HepG2 (cell line): ENCODE measurements at regions not wholly inside any gene's neighbourhood (a gene's known extent, or its start where the extent isn't known, plus 50 kb on each side); places are given as distances from the start of the nearest gene placed in this dataset.

Experiments
- ATAC-seq: fragments of 200-7000 bp; cut with Tn5 transposase; 3 replicates; pipeline ENCODE4 v1.9.1; 2020; ENCODE audit warnings: mild to moderate bottlenecking, moderate library complexity
- BruUV-seq: library from RNA; stranded (reverse); fragments of 400-500 nt; replicated peaks from 2 replicates; lab custom pipeline; 2021; lab: Mats Ljungman, UMichigan
- CTCF ChIA-PET: fragments of 300-600 bp; formaldehyde crosslinking; extraction: SDS; loops from one replicate; lab custom pipeline; 2021; ENCODE audit warnings: low total read pairs, inconsistent platforms, low intra/inter-chr PET ratio; lab: Yijun Ruan, JAX
- POLR2A ChIA-PET: fragments of 350-600 bp; sonication (Branson Sonifier 250); formaldehyde crosslinking; loops from one replicate; lab custom pipeline; 2020; ENCODE audit warnings: antibody characterized with exemption, inconsistent platforms; lab: Yijun Ruan, JAX
- DNase-seq: peaks from one replicate; pipeline ENCODE4 v3.0.0-alpha.2; 2015; ENCODE audit warnings: low spot score
- FAIRE-seq: peaks from 3 replicates; lab custom pipeline; 2011; peaks lifted over from hg19 to GRCh38; lab: Jason Lieb, UNC
- H2AFZ ChIP-seq: one replicate; pipeline ENCODE4 v1.6.1; 2011; ENCODE audit warnings: low read length, inconsistent platforms
- H3K27ac ChIP-seq: fragments of 300-600 bp; 3 replicates; pipeline ENCODE4 v1.8.0; 2011; ENCODE audit warnings: mixed run types, mild to moderate bottlenecking, mixed read lengths, low read length, inconsistent platforms; ENCODE audit not compliant: insufficient read depth; ENCODE audit errors: extremely low read length
- H3K27me3 ChIP-seq, 2 experiments: fragments of 200-600 bp in 1 of 2; 2 replicates in 1 of 2; 3 replicates in 1 of 2; pipeline versions ENCODE4 v1.6.0 to v1.8.0; 2011; ENCODE audit warnings: low read length in 2 of 2, mild to moderate bottlenecking in 2 of 2, moderate library complexity in 2 of 2, inconsistent platforms in 1 of 2; ENCODE audit not compliant: insufficient read depth in 2 of 2, control insufficient read depth in 1 of 2
- H3K36me3 ChIP-seq, 2 experiments: fragments of 200-600 bp in 1 of 2; replicated peaks in 1 of 2; 2 replicates in 1 of 2; 3 replicates in 1 of 2; pipeline versions ENCODE4 v1.5.1 to v1.8.0; 2011; ENCODE audit warnings: low read length in 2 of 2, inconsistent platforms in 1 of 2; ENCODE audit not compliant: insufficient read depth in 2 of 2, control insufficient read depth in 1 of 2
- H3K4me1 ChIP-seq: 2 replicates; pipeline ENCODE4 v1.5.1; 2012; ENCODE audit warnings: low read length, inconsistent platforms; ENCODE audit not compliant: insufficient read depth
- H3K4me2 ChIP-seq: 2 replicates; pipeline ENCODE4 v1.6.0; 2011; ENCODE audit warnings: low read depth, low read length, inconsistent platforms
- H3K4me3 ChIP-seq, 3 experiments: fragments of 200-600 bp in 1 of 3; sonication (generic), shearing (Covaris generic) in 1 of 3; replicated peaks in 1 of 3; 2 replicates each; pipeline ENCODE4 v1.5.1; 2011 to 2016; ENCODE audit warnings: low read length in 3 of 3, inconsistent platforms in 2 of 3, low read depth in 2 of 3, mild to moderate bottlenecking in 2 of 3, control low read depth in 1 of 3, mixed read lengths in 1 of 3; ENCODE audit not compliant: insufficient read depth in 1 of 3
- H3K79me2 ChIP-seq: one replicate; pipeline ENCODE4 v1.6.1; 2011; ENCODE audit warnings: low read length, inconsistent platforms; ENCODE audit not compliant: insufficient read depth
- H3K9ac ChIP-seq: 2 replicates; pipeline ENCODE4 v1.6.0; 2011; ENCODE audit warnings: mild to moderate bottlenecking, low read depth, low read length, inconsistent platforms; ENCODE audit not compliant: insufficient read depth
- H3K9me3 ChIP-seq: 2 replicates; pipeline ENCODE4 v1.5.1; 2012; ENCODE audit warnings: mild to moderate bottlenecking, low read length
- H4K20me1 ChIP-seq: 2 replicates; pipeline ENCODE4 v1.6.0; 2011; ENCODE audit warnings: inconsistent platforms, mild to moderate bottlenecking, low read length, moderate library complexity; ENCODE audit not compliant: insufficient read depth
- ADNP ChIP-seq: sonication (generic); formaldehyde crosslinking; IDR thresholded peaks from 2 replicates; pipeline ENCODE4 v1.4.0; 2020; ENCODE audit warnings: missing genetic modification reagents
- EHMT2 ChIP-seq: fragments of 200-600 bp; sonication (generic); IDR thresholded peaks from 2 replicates; pipeline ENCODE4 v1.7.0; 2017; ENCODE audit warnings: antibody characterized with exemption, low read depth, low read length, borderline replicate concordance
- FOXC1 ChIP-seq: sonication (generic); formaldehyde crosslinking; IDR thresholded peaks from 2 replicates; pipeline ENCODE4 v1.8.0; 2022; ENCODE audit warnings: mild to moderate bottlenecking, missing genetic modification reagents, borderline replicate concordance
- KDM2A ChIP-seq: sonication (generic); formaldehyde crosslinking; IDR thresholded peaks from 2 replicates; pipeline ENCODE4 v1.4.0; 2020; ENCODE audit warnings: low read depth, missing genetic modification reagents, borderline replicate concordance
- PRMT3 ChIP-seq: sonication (generic); formaldehyde crosslinking; IDR thresholded peaks from 2 replicates; pipeline ENCODE4 v1.8.1; 2022; ENCODE audit warnings: low read depth, mild to moderate bottlenecking, moderate library complexity, missing genetic modification reagents, borderline replicate concordance
- TBP ChIP-seq: sonication (generic); formaldehyde crosslinking; IDR thresholded peaks from 2 replicates; pipeline ENCODE4 v1.5.0; 2020; ENCODE audit warnings: missing genetic modification reagents
- TGIF2 ChIP-seq: IDR thresholded peaks from 2 replicates; pipeline ENCODE4 v1.6.1; 2016; ENCODE audit warnings: control low read depth, missing compliant biosample characterization
- THRA ChIP-seq: sonication (generic); formaldehyde crosslinking; IDR thresholded peaks from 2 replicates; pipeline ENCODE4 v1.4.0; 2020; ENCODE audit warnings: missing genetic modification reagents, borderline replicate concordance
- ZNF33A ChIP-seq: sonication (generic); formaldehyde crosslinking; IDR thresholded peaks from 2 replicates; pipeline ENCODE4 v1.5.1; 2020; ENCODE audit warnings: missing genetic modification reagents, mild to moderate bottlenecking, moderate library complexity, borderline replicate concordance
- ZNF441 ChIP-seq: sonication (generic); formaldehyde crosslinking; IDR thresholded peaks from 2 replicates; pipeline ENCODE4 v1.7.0; 2021; ENCODE audit warnings: missing genetic modification reagents, borderline replicate concordance
- ZNF460 ChIP-seq: sonication (generic); formaldehyde crosslinking; IDR thresholded peaks from 2 replicates; pipeline ENCODE4 v1.5.1; 2020; ENCODE audit warnings: missing genetic modification reagents, mild to moderate bottlenecking, borderline replicate concordance
- ZNF7 ChIP-seq: IDR thresholded peaks from 2 replicates; pipeline ENCODE4 v1.6.1; 2016; ENCODE audit warnings: missing biosample characterization, missing genetic modification reagents
- WGBS: methylation state at CpG from one replicate; pipeline ENCODE4 v1.1.6; 2017; ENCODE audit warnings: low lambda C conversion rate; 5-methylcytosine and 5-hydroxymethylcytosine counted together
- in situ Hi-C: cut with HindIII; loops from 2 replicates; pipeline ENCODE4 v1.10.0; 2017; ENCODE audit warnings: low pct_unique_long_range_greater_than_20kb; ENCODE audit not compliant: extremely low pct_ligation_motif_present
- intact Hi-C: fragments of 100-400 bp; cut with micrococcal nuclease; formaldehyde crosslinking; loops from one replicate; pipeline ENCODE4 v1.10.0; 2022; ENCODE audit not compliant: unreplicated experiment
- TF ChIP-seq, protein P1 (sequence below): sonication (generic); formaldehyde crosslinking; IDR thresholded peaks from 2 replicates; pipeline ENCODE4 v1.4.0; 2020; ENCODE audit warnings: missing genetic modification reagents, borderline replicate concordance

DNA sequence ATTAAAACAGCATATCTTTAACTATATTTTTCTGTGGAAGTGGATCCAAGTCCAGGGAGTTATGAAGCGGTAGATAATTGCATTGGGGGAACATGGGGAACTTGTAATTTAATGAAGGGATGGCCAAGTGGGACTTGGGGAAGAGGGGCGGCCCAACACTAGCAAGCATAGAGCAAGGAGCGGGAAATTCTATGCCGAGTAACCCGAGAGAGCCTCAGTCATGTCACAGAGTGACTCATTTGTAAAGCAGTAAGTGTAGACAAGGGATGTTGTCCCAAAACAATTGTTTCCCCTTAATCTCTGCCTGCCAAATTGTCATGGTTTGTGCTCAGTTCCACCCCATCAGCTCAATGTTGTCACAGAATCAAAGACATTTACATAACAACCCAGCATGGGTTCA lies 620.1 kb downstream of the AJAP1 start (continued):
- TF ChIP-seq, protein P1, sequence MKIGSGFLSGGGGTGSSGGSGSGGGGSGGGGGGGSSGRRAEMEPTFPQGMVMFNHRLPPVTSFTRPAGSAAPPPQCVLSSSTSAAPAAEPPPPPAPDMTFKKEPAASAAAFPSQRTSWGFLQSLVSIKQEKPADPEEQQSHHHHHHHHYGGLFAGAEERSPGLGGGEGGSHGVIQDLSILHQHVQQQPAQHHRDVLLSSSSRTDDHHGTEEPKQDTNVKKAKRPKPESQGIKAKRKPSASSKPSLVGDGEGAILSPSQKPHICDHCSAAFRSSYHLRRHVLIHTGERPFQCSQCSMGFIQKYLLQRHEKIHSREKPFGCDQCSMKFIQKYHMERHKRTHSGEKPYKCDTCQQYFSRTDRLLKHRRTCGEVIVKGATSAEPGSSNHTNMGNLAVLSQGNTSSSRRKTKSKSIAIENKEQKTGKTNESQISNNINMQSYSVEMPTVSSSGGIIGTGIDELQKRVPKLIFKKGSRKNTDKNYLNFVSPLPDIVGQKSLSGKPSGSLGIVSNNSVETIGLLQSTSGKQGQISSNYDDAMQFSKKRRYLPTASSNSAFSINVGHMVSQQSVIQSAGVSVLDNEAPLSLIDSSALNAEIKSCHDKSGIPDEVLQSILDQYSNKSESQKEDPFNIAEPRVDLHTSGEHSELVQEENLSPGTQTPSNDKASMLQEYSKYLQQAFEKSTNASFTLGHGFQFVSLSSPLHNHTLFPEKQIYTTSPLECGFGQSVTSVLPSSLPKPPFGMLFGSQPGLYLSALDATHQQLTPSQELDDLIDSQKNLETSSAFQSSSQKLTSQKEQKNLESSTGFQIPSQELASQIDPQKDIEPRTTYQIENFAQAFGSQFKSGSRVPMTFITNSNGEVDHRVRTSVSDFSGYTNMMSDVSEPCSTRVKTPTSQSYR (CRISPR knock-in tag): no peak
- no peak for TF ChIP-seq KDM2A (CRISPR knock-in tag)
- no peak for TF ChIP-seq ZNF460 (CRISPR knock-in tag)
- no peak for TF ChIP-seq ADNP
- TF ChIP-seq ZNF7 (CRISPR knock-in tag): no peak
- TF ChIP-seq, all 625 proteins: peak for 0

DNA sequence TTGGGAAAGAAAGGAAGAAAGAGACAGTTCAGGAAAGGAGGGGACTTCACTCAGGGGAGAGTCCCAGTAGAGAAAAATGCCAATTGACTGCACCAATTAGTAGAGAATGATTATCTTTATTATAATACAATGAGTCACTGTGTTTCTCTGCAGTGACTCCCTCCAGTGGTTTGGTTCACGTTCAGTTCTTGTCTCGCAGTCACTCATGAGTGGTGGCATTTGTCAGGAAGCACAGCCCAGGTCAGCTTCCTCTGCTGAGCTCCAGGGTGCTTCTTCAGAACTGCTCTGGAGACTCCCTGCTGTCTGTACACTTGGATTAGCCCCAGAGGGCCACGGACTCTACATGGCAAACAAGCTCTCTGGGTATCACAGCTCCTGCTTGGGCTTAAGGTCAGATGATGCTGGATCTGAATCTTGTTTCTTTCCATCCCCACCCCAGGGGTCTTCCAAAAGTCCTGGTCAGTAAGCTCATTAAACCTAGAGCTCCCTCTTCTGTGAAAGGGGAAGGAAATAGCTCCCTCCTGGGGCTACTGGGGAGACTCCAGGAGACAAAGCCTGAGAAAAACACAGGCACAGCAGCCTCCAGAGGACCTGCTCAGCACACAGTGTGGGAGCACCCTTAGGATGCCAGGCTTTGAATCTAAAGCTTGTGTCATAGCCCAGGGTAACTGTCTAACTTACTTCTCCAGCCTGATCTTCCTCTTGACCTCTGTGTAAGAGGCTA lies 619.0 kb downstream of the AJAP1 start:
- no peak for FAIRE-seq
- no peak for DNase-seq
- no peak for ATAC-seq
- no TSS peak for BruUV-seq
- Histone ChIP-seq H3K9me3 (0 out of 2 replicates have a peak, but pooled peaks cover 5% of the 10 kb centered on the region), H3K79me2 (no peaks in the 10 kb centered on the region), H4K20me1 (no peaks in the 10 kb centered on the region), H3K4me1 (no peaks in the 10 kb centered on the region), H3K4me2 (no peak overlapping the region), H3K9ac (no peak overlapping the region), H3K27me3 (no peaks in the 10 kb centered on the region), H2AFZ (no peak overlapping the region), H3K4me3 (no peak overlapping the region), H3K27ac (no peak overlapping the region), H3K36me3 (no peaks in the 10 kb centered on the region)
- in situ Hi-C loops (no loop called here), intact Hi-C loops (no loop called here)
- POLR2A ChIA-PET: no interaction called here
- WGBS: 67% methylated on average over 2 of the region's 3 CpGs
- CTCF ChIA-PET: no interaction called here
- TF ChIP-seq ZNF33A (CRISPR knock-in tag) (no peak), FOXC1 (CRISPR knock-in tag) (no peak), TBP (CRISPR knock-in tag) (no peak), TGIF2 (CRISPR knock-in tag) (no peak), ZNF441 (CRISPR knock-in tag) (no peak), THRA (CRISPR knock-in tag) (no peak), EHMT2 (no peak), PRMT3 (no peak)
